Tibial artery (tissue), 4 donors: ENCODE measurements at regions not wholly inside any gene's neighbourhood (a gene's known extent, or its start where the extent isn't known, plus 50 kb on each side); places are given as distances from the start of the nearest gene placed in this dataset.

Experiments
- DNase-seq, 2 donors: peaks; one replicate each; pipeline ENCODE4 v3.0.0-alpha.2; 2019
- H3K27ac ChIP-seq, 2 donors: fragments of 200-600 bp; sonication (generic) in 1 of 2; 1 replicate in 1 of 2; 2 replicates in 1 of 2; pipeline ENCODE4 v1.5.1; 2018 to 2019; ENCODE audit warnings: mild to moderate bottlenecking in 1 of 2
- H3K27me3 ChIP-seq, 2 donors: fragments of 200-600 bp; sonication (generic) in 1 of 2; one replicate each; pipeline versions ENCODE4 v1.5.1 to v1.6.0; 2016 to 2019
- H3K36me3 ChIP-seq, 3 donors: fragments of 200-600 bp; sonication (generic) in 2 of 3; one replicate each; pipeline ENCODE4 v1.5.1; 2016 to 2019; ENCODE audit warnings: mild to moderate bottlenecking in 2 of 3
- H3K4me1 ChIP-seq, 4 donors: fragments of 200-600 bp; sonication (generic) in 2 of 4; 1 replicate in 3 of 4; 2 replicates in 1 of 4; pipeline ENCODE4 v1.5.1; 2016 to 2019
- H3K4me3 ChIP-seq, 2 donors: fragments of 200-600 bp; sonication (generic) in 1 of 2; 1 replicate in 1 of 2; 2 replicates in 1 of 2; pipeline ENCODE4 v1.5.1; 2018 to 2019; ENCODE audit warnings: mild to moderate bottlenecking in 2 of 2
- H3K9me3 ChIP-seq, 3 donors: fragments of 200-600 bp; sonication (generic) in 1 of 3; one replicate each; pipeline ENCODE4 v1.5.1; 2016 to 2019
- CTCF ChIP-seq, 2 experiments: fragments of 200-600 bp in 1 of 2; fragments of 450-650 bp in 1 of 2; IDR thresholded peaks; one replicate each; pipeline ENCODE4 v1.5.1; 2017 to 2019; ENCODE audit warnings: antibody characterized with exemption in 2 of 2, mild to moderate bottlenecking in 1 of 2, moderate library complexity in 1 of 2
- intact Hi-C: fragments of 100-400 bp; cut with DNase I; formaldehyde crosslinking; loops from one replicate; pipeline ENCODE4 v1.15.0; 2023; ENCODE audit warnings: low total_unique reads

DNA sequence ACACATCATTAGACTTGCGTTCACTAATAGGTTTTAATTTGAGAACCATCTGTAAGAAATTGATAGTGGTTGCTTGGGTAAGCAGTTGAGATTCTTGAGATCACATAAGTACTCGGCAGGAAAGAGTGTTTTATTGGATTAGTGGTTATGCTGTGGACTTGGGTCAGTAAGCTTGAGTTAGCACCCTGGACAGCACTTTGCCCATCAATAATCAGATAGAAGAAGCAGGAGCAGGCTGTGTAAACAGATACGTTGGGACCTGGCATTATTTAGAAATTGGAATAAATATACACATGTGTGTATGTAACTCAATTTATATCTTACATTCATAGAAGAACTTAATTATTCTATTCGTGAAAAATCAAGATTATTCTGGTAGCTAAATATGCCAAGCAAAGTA lies 357.5 kb upstream of the SMIM31 start:
- Histone ChIP-seq H3K27me3 (no peaks in the 10 kb centered on the region), H3K36me3 (no peaks in the 10 kb centered on the region), H3K9me3 (no peaks in the 10 kb centered on the region), H3K4me1 (no peaks in the 10 kb centered on the region), H3K4me3 (no peak overlapping the region), H3K27ac (no peak overlapping the region)
- TF ChIP-seq CTCF (IDR thresholded peaks at IDR 0.05), result no peak
- intact Hi-C loops, result no loop called here
- no peak for DNase-seq

DNA sequence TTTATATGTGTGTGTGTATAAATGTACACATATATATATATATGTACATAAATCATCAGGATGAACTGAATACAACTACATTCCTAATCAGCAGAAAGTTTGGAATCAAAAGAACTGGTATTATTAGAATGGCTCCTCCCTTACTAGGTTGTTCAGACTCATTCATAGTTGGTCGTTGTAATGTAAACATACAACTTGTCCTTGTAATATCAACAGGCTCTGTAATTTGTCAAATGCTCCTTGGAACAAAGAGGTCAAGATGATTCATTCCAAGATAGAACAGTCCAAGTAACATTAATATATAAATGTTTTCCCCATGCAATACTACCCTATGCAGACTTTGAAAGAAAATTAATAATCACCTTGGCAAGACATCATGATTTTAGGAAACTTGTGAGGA lies 351.4 kb upstream of the SMIM31 start:
- intact Hi-C loops, result no loop called here
- Histone ChIP-seq H3K27ac (no peak overlapping the region), H3K9me3 (no peaks in the 10 kb centered on the region), H3K27me3 (no peaks in the 10 kb centered on the region), H3K4me3 (no peak overlapping the region), H3K36me3 (no peaks in the 10 kb centered on the region), H3K4me1 (peaks cover 0 to 4% (median 0%) of the 10 kb centered on the region in 4 donors)
- DNase-seq, result no peak
- no peak for TF ChIP-seq CTCF (IDR thresholded peaks at IDR 0.05)

DNA sequence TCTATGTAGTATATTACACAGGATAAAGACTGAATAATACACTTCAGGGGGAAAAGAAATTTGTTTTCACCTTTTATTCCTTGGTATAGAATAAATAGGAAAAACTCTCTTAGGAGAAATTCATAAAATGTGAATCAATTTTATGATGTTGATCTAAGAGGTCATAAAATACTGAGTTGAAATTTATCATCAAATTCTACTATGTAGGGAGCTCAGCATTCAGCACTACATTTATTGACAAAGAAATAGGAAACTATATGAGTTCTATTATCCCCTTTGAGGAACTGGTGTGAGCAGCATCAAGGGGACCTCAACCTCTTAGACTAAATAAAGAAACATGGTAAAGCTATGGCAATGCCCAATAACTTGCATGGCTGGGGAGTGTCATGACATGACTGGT lies 348.2 kb upstream of the SMIM31 start:
- Histone ChIP-seq H3K27ac (no peak overlapping the region), H3K27me3 (no peaks in the 10 kb centered on the region), H3K36me3 (no peaks in the 10 kb centered on the region), H3K4me3 (no peak overlapping the region), H3K9me3 (no peaks in the 10 kb centered on the region), H3K4me1 (peaks cover 0 to 4% (median 0%) of the 10 kb centered on the region in 4 donors)
- DNase-seq, result no peak
- intact Hi-C loops, result no loop called here
- no peak for TF ChIP-seq CTCF (IDR thresholded peaks at IDR 0.05)

DNA sequence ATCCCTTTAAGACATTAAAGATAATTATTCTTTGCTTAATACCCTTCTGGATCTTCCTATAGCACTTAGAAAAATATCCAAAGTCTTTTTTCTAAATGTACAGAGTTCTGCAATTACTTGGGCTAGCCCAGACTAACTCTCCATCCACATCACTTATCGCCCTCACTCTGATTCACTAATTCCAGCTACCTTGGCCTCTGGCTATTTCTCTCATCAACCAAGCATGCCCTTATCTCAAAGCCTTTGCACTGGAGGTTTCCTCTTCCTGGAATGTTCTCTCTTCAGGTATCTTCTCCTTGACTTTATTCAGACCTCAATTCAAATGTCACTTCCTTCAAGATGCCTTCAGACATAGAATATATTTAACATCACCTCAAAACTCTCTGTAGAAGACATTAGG lies 345.1 kb upstream of the SMIM31 start:
- H3K4me3 ChIP-seq, result no peak overlapping the region
- no peaks in the 10 kb centered on the region for H3K27me3 ChIP-seq
- no peak for TF ChIP-seq CTCF (IDR thresholded peaks at IDR 0.05)
- no peak for DNase-seq
- H3K4me1 ChIP-seq, result no peaks in the 10 kb centered on the region
- H3K27ac ChIP-seq, result no peak overlapping the region
- no peaks in the 10 kb centered on the region for H3K9me3 ChIP-seq
- intact Hi-C loops, result no loop called here
- no peaks in the 10 kb centered on the region for H3K36me3 ChIP-seq

DNA sequence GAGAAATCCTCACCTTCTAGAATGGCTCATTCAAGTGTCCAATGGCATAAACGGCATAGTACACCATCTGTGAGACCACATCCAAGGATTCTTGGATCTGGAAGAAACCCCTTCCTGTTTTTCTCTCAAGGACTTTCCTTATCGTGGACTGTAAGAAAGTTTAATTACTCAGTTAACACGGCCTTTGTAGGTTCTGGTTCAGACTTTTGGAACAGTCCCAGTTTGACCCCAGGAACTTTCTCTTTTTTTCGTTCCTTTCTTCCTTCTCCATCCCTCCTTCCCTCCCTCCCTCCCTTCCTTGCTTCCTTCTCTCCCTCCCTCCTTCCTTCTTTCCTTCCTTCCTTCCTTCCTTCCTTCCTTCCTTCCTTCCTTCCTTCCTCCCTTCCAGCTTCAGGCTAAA lies 343.5 kb upstream of the SMIM31 start:
- intact Hi-C loops, result no loop called here
- TF ChIP-seq CTCF (IDR thresholded peaks at IDR 0.05), result no peak
- Histone ChIP-seq H3K36me3 (no peaks in the 10 kb centered on the region), H3K9me3 (no peaks in the 10 kb centered on the region), H3K27ac (no peak overlapping the region), H3K27me3 (no peaks in the 10 kb centered on the region), H3K4me3 (no peak overlapping the region), H3K4me1 (no peaks in the 10 kb centered on the region)
- DNase-seq, result no peak

- no peaks in the 10 kb centered on the region for H3K36me3 ChIP-seq
- H3K4me1 ChIP-seq, result no peaks in the 10 kb centered on the region
- H3K27ac ChIP-seq, result no peak overlapping the region
- no peaks in the 10 kb centered on the region for H3K27me3 ChIP-seq
- intact Hi-C loops, result no loop called here
- no peak for DNase-seq
- no peak for TF ChIP-seq CTCF (IDR thresholded peaks at IDR 0.05)
- H3K4me3 ChIP-seq, result no peak overlapping the region
- H3K9me3 ChIP-seq, result no peaks in the 10 kb centered on the region
These were observed 341.7 kb upstream of the SMIM31 start for GRCh38 chr4:164412246-164412645.
